ENCODE measurements at regions not wholly inside any gene's neighbourhood (a gene's known extent, or its start where the extent isn't known, plus 50 kb on each side); places are given as distances from the start of the nearest gene placed in this dataset.
A peak's percentile ranks its signal among the peaks of the same experiment; 100 is the strongest.
"Not testable (repeated sequence)": the region's sequence is repeated elsewhere in the genome, so short reads cannot be mapped to it uniquely, and the experiment has no call there.

GRCh38 chr9:138214548-138214947 lies 337.0 kb downstream of the CACNA1B start:
- H3K27ac ChIP-seq (ENCODE audit: low read depth, low read length); H3K27ac Mint-ChIP-seq; CTCF ChIA-PET (ENCODE audit: partially characterized antibody); H3K4me3 ChIP-seq (ENCODE audit: low read length in 2 of 2); H3K27me3 Mint-ChIP-seq; H3K4me3 Mint-ChIP-seq; DNase-seq; H3K9me3 ChIP-seq (ENCODE audit: control insufficient read depth in 1 of 2, low read length in 2 of 2); H3K9me3 Mint-ChIP-seq; intact Hi-C loops (cut with micrococcal nuclease); H3K36me3 Mint-ChIP-seq; H3K4me1 Mint-ChIP-seq; H3K36me3 ChIP-seq (ENCODE audit: insufficient read depth, low read length); H3K27me3 ChIP-seq (ENCODE audit: insufficient read depth, low read length); H3K4me1 ChIP-seq (ENCODE audit: insufficient read depth, low read length); POLR2A ChIA-PET (ENCODE audit: partially characterized antibody): not testable (repeated sequence)

- CTCF ChIA-PET (ENCODE audit: partially characterized antibody); POLR2A ChIA-PET (ENCODE audit: partially characterized antibody); H3K36me3 Mint-ChIP-seq; H3K4me1 Mint-ChIP-seq; H3K27me3 Mint-ChIP-seq; H3K4me3 Mint-ChIP-seq; H3K4me3 ChIP-seq (ENCODE audit: low read length in 2 of 2); H3K9me3 ChIP-seq (ENCODE audit: control insufficient read depth in 1 of 2, low read length in 2 of 2); H3K9me3 Mint-ChIP-seq; H3K4me1 ChIP-seq (ENCODE audit: insufficient read depth, low read length); H3K27ac ChIP-seq (ENCODE audit: low read depth, low read length); DNase-seq; H3K27me3 ChIP-seq (ENCODE audit: insufficient read depth, low read length); intact Hi-C loops (cut with micrococcal nuclease); H3K27ac Mint-ChIP-seq; H3K36me3 ChIP-seq (ENCODE audit: insufficient read depth, low read length): not testable (repeated sequence)
Observed at GRCh38 chr9:138215588-138215987, 338.0 kb downstream of the CACNA1B start.

GRCh38 chr9:138216817-138217216 lies 339.2 kb downstream of the CACNA1B start:
- H3K27ac Mint-ChIP-seq; H3K4me3 Mint-ChIP-seq; DNase-seq; intact Hi-C loops (cut with micrococcal nuclease); H3K27me3 Mint-ChIP-seq; H3K36me3 ChIP-seq (ENCODE audit: insufficient read depth, low read length); H3K9me3 ChIP-seq (ENCODE audit: control insufficient read depth in 1 of 2, low read length in 2 of 2); H3K27ac ChIP-seq (ENCODE audit: low read depth, low read length); H3K4me1 ChIP-seq (ENCODE audit: insufficient read depth, low read length); POLR2A ChIA-PET (ENCODE audit: partially characterized antibody); H3K9me3 Mint-ChIP-seq; H3K27me3 ChIP-seq (ENCODE audit: insufficient read depth, low read length); CTCF ChIA-PET (ENCODE audit: partially characterized antibody); H3K36me3 Mint-ChIP-seq; H3K4me1 Mint-ChIP-seq; H3K4me3 ChIP-seq (ENCODE audit: low read length in 2 of 2): not testable (repeated sequence)

DNA sequence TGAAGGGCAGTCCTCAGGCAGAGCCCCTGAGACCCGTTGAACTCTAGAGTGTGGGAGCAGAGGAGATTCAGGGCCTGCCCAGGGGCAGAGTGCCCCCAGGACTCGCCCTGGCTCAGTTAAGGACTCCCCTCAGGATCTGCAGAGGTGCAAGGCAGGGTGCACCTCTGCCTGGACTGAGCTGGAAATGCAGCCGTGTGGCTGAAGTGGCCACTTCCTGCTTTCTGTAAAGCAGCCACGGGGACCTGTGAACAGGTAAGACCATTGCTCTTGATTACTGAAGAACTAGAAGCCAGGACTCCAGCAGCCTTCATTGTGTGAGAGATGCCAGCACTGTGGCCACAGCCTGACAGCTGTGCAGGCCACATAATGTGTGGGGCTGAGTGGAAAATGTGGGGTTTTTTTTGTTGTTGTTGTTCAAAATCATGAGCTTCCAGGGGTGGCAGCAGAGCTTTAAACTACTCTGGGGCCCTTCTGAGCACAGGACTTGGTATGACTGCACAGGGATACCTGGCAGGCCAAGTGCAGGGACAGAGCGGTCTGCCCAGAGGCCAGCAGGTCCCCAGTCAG lies 339.8 kb downstream of the CACNA1B start:
- H3K27me3 Mint-ChIP-seq; CTCF ChIA-PET (ENCODE audit: partially characterized antibody); H3K9me3 Mint-ChIP-seq; H3K36me3 Mint-ChIP-seq; H3K4me1 ChIP-seq (ENCODE audit: insufficient read depth, low read length); H3K27ac ChIP-seq (ENCODE audit: low read depth, low read length); H3K4me3 Mint-ChIP-seq; H3K9me3 ChIP-seq (ENCODE audit: control insufficient read depth in 1 of 2, low read length in 2 of 2); H3K36me3 ChIP-seq (ENCODE audit: insufficient read depth, low read length); POLR2A ChIA-PET (ENCODE audit: partially characterized antibody); DNase-seq; H3K27me3 ChIP-seq (ENCODE audit: insufficient read depth, low read length); H3K4me1 Mint-ChIP-seq; intact Hi-C loops (cut with micrococcal nuclease); H3K4me3 ChIP-seq (ENCODE audit: low read length in 2 of 2): not testable (repeated sequence)
- peak overlapping the region in 1 of 7 donors; percentile 0 for H3K27ac Mint-ChIP-seq

DNA sequence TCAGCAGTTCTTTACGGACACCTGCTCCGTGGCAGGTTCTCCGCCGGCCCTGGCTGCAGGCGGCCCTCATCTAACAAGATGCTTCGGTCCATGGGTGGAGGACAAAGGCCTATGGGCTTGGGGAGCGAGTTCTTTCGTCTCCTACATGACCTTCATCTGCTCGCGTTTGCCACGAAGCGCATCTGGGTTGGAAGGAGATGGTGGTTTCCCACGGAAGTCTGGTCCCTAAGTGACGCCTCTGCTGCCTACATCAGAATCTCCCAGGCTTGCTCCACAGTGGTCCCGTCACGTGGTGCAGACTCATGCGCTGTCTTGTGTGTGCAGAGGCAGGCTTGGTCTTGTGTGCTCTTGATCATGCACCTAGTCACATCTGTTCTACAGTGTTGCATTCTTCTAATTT lies 341.7 kb downstream of the CACNA1B start:
- intact Hi-C loops (cut with micrococcal nuclease); H3K4me3 Mint-ChIP-seq; H3K27me3 Mint-ChIP-seq; H3K9me3 Mint-ChIP-seq; H3K4me1 ChIP-seq (ENCODE audit: insufficient read depth, low read length); POLR2A ChIA-PET (ENCODE audit: partially characterized antibody); H3K27me3 ChIP-seq (ENCODE audit: insufficient read depth, low read length); H3K36me3 ChIP-seq (ENCODE audit: insufficient read depth, low read length); H3K27ac ChIP-seq (ENCODE audit: low read depth, low read length); DNase-seq; H3K4me3 ChIP-seq (ENCODE audit: low read length in 2 of 2); H3K36me3 Mint-ChIP-seq; H3K27ac Mint-ChIP-seq; H3K9me3 ChIP-seq (ENCODE audit: control insufficient read depth in 1 of 2, low read length in 2 of 2); CTCF ChIA-PET (ENCODE audit: partially characterized antibody); H3K4me1 Mint-ChIP-seq: not testable (repeated sequence)

- H3K27ac ChIP-seq (ENCODE audit: low read depth, low read length); CTCF ChIA-PET (ENCODE audit: partially characterized antibody); intact Hi-C loops (cut with micrococcal nuclease); H3K4me1 Mint-ChIP-seq; H3K27ac Mint-ChIP-seq; H3K27me3 Mint-ChIP-seq; H3K36me3 ChIP-seq (ENCODE audit: insufficient read depth, low read length); H3K4me3 ChIP-seq (ENCODE audit: low read length in 2 of 2); H3K36me3 Mint-ChIP-seq; H3K9me3 ChIP-seq (ENCODE audit: control insufficient read depth in 1 of 2, low read length in 2 of 2); DNase-seq; H3K4me1 ChIP-seq (ENCODE audit: insufficient read depth, low read length); POLR2A ChIA-PET (ENCODE audit: partially characterized antibody); H3K9me3 Mint-ChIP-seq; H3K27me3 ChIP-seq (ENCODE audit: insufficient read depth, low read length): not testable (repeated sequence)
- peak overlapping the region in 2 of 8 donors; percentile 26 to 32 for H3K4me3 Mint-ChIP-seq
Observed at GRCh38 chr9:138221446-138222054, 344.0 kb downstream of the CACNA1B start.

GRCh38 chr9:138237099-138237498 lies 359.5 kb downstream of the CACNA1B start:
- CTCF ChIA-PET (ENCODE audit: partially characterized antibody); H3K9me3 ChIP-seq (ENCODE audit: control insufficient read depth in 1 of 2, low read length in 2 of 2); H3K27ac Mint-ChIP-seq; H3K4me3 Mint-ChIP-seq; H3K27ac ChIP-seq (ENCODE audit: low read depth, low read length); DNase-seq; H3K4me3 ChIP-seq (ENCODE audit: low read length in 2 of 2); H3K36me3 Mint-ChIP-seq; H3K27me3 ChIP-seq (ENCODE audit: insufficient read depth, low read length); POLR2A ChIA-PET (ENCODE audit: partially characterized antibody); H3K9me3 Mint-ChIP-seq; H3K4me1 ChIP-seq (ENCODE audit: insufficient read depth, low read length); H3K27me3 Mint-ChIP-seq; H3K4me1 Mint-ChIP-seq; H3K36me3 ChIP-seq (ENCODE audit: insufficient read depth, low read length); intact Hi-C loops (cut with micrococcal nuclease): not testable (repeated sequence)

- intact Hi-C loops (cut with micrococcal nuclease); H3K9me3 Mint-ChIP-seq; CTCF ChIA-PET (ENCODE audit: partially characterized antibody); H3K27me3 ChIP-seq (ENCODE audit: insufficient read depth, low read length); H3K4me3 ChIP-seq (ENCODE audit: low read length in 2 of 2); H3K27ac Mint-ChIP-seq; POLR2A ChIA-PET (ENCODE audit: partially characterized antibody); H3K4me1 Mint-ChIP-seq; DNase-seq; H3K27ac ChIP-seq (ENCODE audit: low read depth, low read length); H3K36me3 Mint-ChIP-seq; H3K36me3 ChIP-seq (ENCODE audit: insufficient read depth, low read length); H3K27me3 Mint-ChIP-seq; H3K4me3 Mint-ChIP-seq; H3K9me3 ChIP-seq (ENCODE audit: control insufficient read depth in 1 of 2, low read length in 2 of 2); H3K4me1 ChIP-seq (ENCODE audit: insufficient read depth, low read length): not testable (repeated sequence)
Observed at GRCh38 chr9:138282903-138283302, 405.3 kb downstream of the CACNA1B start.

Data from CD4-positive, alpha-beta memory T cell (primary cell).